CMK (cell line): ENCODE measurements at regions not wholly inside any gene's neighbourhood (a gene's known extent, or its start where the extent isn't known, plus 50 kb on each side); places are given as distances from the start of the nearest gene placed in this dataset.
"Not testable (repeated sequence)": the region's sequence is repeated elsewhere in the genome, so short reads cannot be mapped to it uniquely, and the experiment has no call there.

Source experiments
- DNase-seq: peaks from one replicate; pipeline ENCODE4 v3.0.0-alpha.2; 2010; ENCODE audit warnings: low read depth

DNA sequence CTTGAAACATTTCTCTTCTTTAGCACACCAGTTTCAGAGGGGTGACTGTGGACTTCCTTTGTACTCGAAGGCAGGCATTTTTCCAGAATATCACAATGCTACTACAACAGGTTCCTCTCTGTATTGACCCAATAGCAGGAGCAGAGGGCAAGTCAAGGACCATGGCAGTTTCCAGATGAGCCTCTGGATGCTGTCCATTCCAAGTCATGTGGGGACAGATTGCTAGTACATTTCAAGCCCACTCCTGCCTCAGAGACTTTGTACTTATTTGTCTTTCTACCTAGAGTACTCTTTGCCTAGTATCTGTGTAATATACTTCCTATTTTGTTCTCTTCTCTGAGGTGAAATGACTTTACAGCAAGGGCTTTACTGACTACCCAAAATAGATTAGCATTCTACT is 373.9 kb downstream of the PIK3C3 start:
- no peak for DNase-seq

DNA sequence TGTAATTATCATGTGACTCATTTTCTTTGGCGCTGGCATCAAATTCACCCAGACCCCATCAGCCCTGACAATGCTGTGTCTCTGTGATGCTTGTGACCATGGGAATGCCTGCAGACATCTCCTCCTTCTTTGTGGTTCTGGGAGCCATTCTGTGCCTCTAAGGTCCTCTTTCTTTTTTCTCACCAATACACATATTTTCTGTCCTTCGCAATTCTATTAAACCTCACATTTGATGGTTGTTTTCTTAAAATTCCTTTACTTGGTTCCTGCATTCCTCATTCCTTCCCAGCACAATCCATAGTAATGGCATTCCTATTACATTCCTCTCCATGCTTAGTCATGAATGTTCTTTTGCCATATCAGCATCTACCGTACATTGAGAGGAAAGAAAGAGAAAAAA is 375.3 kb downstream of the PIK3C3 start:
- no peak for DNase-seq

DNA sequence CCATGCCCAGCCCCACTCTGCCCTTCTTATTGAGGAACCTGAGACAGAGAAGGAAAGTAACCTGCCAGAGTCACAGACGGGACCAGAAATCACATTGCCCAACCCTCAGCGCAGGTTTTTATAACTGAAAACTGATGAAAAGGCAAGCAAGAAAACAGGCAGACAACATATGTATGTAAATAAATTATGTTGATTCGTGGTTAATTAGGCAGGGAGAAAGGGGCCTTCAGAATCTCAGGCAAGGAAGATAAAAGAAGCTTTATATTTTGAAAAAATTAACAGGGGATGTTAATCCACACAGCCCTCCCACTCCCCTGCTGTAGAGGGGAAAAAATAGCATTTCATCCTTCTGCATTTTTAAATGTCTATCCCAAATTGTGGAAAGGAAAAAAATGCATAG is 378.5 kb downstream of the PIK3C3 start:
- no peak for DNase-seq

DNA sequence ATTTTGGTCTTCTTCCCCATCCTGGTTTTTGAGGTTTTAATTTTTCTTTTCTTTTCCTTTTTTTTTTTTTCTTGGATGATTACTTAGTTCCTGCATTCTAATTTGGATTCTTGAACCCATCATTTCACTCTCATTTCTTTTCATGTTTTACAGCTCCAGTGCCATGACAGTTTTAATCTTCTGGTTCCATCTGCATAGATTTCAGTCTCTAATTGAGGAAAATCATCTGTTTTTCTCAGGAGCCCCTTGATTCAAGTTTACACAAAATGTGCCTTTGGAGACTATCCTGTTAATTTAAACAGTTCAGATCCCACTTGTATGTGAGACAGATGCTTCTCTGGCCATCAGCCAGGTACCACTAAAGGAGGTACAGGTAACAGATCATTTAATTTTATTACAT is 379.9 kb downstream of the PIK3C3 start:
- no peak for DNase-seq

DNA sequence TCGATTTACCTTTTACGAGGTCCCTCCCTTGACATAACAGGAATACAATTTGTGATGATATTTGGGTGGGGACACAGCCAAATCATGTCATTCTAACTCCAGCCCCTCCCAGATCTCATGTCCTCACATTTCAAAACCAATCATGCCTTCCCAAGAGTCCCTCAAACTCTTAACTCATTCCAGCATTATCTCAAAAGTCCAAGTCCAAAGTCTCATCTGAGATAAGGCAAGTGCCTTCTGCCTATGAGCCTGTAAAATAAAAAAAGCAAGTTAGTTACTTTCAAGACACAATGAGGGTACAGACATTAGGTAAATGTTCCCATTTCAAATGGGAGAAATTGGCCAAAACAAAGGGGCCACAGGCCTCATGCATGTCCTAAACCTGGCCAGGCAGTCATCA is 381.1 kb downstream of the PIK3C3 start:
- no peak for DNase-seq

DNA sequence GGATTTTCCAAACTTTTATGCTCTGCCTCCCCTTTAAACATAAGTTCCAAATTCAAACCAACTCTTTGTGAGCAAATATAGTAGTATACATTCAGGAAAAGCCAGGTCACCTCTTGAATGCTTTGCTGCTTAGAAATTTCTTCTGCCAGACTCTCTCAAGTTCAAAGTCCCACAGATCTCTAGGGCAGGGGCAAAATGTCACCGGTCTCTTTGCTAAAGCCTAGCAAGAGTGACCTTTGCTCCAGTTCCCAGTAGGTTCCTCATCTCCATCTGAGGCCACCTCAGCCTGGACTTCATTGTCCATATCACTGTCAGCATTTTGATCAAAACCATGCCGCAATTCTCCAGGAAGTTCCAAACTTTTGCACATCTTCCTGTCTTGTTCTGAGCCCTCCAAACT is 382.3 kb downstream of the PIK3C3 start:
- DNase-seq: not testable (repeated sequence)

DNA sequence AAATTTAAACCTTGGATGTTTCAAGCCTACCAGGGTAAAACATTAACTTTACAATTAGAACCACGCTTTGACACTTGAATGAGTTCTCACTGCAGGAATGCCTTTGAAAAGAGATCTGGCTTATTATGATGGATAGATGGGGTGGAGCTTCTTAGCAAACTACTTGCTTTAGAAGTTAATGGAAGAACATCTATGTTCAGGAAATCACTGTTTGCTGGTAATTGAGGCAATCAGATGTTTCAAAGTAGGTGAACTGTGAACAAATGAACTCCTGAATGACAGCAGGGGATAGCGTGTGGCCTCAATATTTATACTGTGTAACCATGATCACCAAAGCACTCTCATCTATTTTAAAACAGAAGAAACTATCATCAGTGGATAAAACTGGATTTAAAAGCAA is 383.6 kb downstream of the PIK3C3 start:
- no peak for DNase-seq

DNA sequence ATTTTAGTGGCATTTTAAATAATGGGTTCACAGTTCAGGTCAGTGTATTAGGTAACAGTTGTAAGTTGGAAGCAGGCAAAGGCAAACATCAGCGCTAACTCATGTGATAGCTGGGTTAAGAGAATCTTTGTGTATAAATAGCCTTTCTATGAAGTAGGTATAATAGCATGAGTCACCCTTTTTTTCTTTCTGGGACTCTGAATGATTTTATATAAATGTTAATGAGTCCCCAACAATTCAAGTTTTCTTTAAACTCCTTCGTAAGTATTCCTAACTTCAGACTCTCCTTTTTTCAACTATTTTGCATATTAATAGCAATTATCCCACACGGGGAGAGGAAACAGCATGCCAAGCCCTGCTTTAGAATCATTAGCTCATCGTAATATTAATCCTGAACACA is 384.3 kb downstream of the PIK3C3 start:
- DNase-seq: no peak

DNA sequence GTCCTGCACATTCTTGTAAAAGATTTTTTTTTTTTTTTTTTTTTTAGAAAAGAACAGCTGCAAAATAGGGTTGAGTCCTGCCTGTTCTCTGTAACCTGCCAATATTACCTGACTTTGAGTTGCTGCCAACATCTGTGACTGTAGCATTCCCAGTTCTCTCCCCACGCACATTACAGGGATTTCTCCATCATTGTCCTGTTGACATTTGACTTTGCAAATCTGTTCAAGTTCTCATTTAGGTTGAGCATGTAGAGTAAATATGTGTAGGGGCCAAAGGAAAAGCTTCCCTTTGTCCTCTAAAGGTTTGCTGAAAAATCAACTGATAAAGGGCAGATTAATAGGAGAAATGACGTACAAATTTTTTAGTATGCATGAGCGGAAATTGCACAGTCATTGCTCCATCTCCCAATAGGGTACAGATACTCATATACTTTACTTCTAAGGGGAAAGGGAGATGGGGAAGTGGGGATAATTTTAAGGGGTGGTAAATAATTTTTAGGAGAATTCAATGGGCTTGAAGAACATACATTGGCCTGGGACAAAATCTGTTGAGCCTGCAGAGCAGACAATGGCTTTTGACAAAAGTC is 385.5 kb downstream of the PIK3C3 start:
- no peak for DNase-seq

DNA sequence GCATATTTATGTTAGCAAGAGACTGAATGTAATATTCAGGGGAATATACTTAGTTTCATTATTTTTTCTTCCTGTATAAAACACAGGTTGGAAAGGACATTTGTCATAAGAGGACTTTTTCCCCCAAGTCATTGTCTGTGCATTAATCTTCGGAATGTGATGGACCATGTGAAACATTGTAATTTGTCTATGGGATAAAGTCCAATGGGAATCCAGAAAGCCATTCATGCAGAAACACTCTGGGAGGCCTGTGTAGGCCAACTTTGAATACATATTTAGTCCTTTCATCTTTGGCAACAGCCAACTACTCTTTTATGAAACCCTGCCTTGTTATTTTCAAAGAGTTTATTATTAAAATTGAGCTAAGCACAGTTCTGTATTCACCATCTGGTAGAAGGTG is 386.4 kb downstream of the PIK3C3 start:
- no peak for DNase-seq

DNA sequence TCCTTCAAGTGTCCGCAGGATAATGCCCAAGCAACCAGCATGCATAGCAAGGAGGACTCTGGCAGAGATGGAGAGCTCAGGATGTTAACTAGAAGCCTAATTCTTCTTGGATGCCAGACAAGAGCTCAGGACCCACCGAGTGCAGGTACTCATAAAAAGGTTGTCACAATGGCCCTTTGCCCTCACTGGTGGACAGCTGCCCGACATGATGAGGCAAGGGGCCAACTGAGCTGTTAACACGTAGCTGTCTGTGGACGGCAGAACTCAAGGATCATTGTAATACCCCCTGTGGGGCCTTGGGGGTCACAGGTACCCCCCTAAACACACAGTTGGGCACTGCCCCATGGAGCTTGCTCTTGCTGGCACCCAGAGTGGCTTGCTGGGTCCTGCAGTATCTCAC is 393.7 kb downstream of the PIK3C3 start:
- no peak for DNase-seq

DNA sequence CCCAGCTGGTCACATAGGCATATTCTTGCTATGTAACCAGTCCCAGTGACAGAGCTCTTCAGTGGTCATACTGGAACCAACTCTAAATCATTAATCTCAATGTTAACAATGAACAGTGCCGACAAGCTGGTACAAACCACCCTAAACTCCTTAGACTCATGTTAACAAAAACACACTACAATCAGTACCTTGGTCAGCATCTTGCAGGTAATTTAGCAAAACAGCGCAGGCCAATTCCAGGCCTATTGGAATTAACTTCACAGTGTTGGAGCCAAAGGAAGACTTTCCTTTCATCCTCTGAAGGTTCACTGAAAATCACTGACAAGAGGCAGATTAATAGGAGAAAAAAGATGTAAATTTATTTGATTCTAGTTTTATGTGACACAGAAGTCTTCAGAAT is 396.4 kb downstream of the PIK3C3 start:
- DNase-seq: no peak

DNA sequence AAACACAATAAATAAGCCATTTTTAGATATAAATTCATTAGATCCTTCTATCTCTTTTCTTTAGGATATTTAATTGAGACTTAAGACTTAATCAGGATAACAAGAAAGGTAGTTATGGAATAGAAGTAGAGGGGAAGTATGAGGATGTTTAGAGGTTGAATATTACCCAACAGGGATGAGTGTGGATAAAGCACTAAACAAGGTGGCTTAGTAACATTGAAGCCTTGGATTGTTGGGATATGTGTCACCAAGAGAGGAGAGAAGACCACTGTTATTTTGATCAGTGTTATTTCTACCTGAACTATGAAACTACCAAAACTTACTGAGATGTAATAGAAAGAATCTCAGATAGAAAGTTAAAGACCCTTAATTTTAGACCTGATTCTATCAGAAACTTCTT is 405.7 kb downstream of the PIK3C3 start:
- no peak for DNase-seq

DNA sequence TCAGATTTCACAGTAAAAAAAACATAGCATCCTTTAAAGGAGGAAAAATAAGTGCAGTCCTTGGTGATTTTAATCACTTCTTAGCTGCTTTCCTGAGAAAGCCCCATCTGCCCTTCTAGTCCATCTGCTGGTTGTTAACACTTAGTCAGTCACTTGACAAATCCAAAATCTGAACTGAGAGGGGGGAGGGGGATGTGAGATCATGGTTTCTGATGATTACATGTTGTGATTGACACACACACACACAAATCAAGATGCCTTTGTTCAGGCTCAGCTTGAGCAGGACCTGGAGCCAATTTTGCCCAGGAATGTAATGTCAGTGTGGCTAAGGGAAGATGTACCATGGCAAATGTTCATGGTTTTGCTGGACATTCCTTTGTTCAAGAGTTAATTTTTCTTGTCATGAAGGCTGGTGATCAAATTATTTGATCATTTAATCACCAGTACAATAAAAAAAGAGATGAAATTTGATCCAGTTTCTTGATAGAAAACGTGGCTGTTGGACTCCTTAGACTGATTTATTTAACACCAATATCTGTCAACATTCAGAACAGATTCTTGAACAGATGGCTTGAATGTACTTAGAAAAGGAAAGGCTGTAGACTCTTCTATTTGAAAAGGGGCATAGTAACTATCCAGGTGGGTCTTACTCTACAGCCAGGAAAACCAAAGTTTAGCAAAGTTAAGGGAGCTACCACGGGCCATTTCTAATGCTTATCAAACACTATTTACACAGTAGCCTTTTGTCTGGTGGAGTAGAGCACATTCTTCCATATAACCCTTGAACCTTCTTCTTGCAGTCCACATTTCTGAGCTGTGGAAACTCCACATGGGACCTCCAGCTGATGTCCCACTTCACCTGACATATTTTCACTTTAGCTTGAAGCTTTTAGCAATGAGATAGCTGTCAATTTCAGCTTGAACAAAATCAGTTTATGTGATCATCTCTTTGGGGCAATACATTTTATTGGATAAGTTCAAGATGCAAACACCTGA is 408.7 kb downstream of the PIK3C3 start:
- no peak for DNase-seq

DNA sequence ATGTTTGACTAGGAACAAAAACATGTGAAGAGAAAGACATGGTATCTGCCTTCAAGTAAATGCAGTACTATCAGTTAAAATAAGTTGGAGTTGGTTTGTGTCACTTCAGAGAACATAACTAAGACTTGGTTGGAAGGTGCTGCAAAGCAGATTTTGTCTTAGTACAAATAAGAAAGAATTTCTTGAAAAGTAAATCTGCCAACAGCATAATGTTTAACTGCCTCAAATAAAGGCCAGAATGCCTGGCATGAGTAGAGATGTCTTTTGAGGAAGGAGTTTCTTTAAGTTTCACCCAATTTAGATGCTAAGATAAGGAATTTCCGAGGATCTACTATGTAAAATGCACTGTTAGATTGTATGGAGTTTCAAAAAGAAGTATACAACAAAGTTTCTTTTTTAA is 409.7 kb downstream of the PIK3C3 start:
- DNase-seq: no peak

DNA sequence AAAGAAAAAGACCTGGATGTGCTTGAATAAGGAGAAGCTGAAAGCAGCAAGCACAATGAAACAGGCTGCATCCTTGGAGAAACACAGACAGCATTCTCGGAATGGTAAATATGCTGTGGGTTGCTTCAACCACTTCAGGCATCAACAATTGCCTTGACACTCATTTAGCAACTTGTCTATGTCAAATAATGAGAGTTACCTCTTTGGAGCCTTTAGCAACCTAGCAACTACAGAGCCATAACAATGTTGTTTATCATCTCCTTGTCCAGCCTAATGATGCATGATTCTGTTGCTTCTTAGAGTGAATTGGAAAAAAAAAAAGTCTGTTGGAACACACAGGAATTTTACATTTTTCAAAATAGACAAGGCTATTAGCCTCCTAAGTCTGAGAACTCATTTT is 410.6 kb downstream of the PIK3C3 start:
- no peak for DNase-seq

DNA sequence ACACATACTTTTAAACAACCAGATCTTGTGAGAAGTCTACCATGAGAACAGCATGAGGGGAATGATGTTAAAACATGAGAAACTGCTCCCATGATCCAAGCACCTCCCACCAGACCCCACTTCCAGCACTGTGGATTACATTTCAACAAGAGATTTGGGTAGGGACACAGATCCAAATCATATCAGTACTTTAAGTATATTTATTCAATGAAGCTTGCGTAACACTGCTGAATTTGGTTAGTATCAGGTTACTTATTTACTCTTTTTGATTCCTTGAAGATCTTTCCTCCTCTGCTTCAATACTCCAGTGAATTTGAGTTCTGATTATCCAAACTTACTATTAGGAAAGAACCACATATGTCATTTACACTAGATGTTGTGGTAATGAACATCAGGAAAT is 418.6 kb downstream of the PIK3C3 start:
- no peak for DNase-seq

DNA sequence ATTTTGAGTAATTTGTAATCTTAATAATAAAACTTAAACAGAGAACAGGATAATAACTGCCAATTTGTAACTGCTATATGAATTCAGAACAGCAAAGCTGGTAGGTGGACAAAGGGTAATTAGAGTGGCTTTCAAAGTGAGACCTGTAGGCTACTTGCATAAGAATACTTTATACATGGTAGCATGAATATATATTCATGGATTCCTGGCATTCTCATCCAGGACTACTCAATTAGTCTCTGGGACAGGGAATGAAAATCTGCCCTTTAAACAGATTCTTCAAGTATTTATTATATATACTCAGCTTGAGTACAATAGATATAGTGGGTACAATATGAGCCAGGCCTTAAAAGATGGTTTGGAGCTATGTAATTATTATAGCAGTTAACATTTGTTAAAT is 419.9 kb downstream of the PIK3C3 start:
- DNase-seq: no peak

DNA sequence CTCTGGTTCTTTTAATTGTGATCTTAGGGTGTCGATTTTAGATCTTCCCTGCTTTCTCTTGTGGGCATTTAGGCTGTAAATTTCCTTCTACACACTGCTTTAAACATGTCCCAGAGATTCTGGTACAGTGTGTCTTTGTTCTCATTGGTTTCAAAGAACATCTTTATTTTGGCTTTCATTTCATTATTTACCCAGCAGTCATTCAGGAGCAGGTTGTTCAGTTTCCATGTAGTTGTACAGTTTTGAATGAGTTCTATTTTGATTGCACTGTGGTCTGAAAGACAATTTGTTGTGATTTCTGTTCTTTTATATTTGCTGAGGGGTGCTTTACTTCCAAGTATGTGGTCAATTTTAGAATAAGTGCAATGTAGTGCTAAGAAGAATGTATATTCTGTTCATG is 423.8 kb downstream of the PIK3C3 start:
- not testable (repeated sequence) for DNase-seq

DNA sequence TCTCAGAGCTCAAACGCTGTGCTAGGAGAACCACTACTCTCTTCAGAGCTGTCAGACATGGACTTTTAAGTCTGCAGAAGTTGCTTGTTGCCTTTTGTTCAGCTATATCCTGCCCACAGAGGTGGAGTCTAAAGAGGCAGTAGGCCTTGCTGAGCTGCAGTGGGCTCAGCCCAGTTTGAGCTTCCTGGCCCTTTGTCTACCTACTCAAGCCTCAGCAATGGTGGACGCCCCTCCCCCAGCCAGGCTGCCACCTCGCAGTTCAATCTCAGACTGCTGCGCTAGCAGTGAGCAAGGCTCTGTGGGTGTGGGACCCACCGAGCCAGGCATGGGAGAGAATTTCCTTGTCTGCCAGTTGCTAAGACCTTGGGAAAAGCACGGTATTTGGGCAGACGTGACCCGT is 426.2 kb downstream of the PIK3C3 start:
- not testable (repeated sequence) for DNase-seq

DNA sequence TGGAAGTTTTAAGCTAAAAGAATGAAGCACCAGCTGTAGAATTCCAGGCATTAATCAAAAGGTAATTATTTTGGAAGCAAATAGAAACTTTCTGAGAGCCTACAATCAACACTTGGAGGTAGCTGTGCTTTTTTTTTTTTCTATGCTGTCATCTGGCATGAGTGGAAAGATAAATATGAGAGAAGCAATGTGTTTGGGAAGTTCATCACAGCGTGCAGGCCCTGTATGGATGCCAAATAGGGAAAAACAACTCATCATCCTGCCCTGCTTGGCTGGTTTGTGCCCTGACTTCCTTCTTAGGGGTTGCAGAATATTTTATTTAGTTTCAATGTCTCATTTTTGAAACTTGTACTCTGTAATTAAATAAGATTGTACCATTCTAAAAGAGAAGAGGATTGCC is 437.4 kb downstream of the PIK3C3 start:
- no peak for DNase-seq

DNA sequence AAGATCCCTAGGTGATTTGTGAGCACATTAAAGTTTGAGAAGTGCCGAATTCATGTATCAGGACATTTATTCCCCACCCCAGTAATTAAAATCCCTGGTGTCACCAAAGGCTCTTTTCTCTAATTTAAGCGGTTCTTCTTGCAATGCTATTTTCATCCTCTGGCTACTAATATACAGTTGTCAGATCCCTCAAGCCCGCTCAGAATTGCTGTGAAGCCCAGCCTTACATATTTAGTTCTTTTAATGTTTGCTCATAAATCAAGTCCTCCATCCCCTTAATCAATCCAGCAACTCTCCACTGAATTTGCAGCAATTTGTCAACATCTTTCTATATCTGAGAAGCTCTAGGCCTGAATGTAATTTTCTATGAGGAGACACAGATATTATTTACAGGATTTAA is 437.9 kb downstream of the PIK3C3 start:
- no peak for DNase-seq

DNA sequence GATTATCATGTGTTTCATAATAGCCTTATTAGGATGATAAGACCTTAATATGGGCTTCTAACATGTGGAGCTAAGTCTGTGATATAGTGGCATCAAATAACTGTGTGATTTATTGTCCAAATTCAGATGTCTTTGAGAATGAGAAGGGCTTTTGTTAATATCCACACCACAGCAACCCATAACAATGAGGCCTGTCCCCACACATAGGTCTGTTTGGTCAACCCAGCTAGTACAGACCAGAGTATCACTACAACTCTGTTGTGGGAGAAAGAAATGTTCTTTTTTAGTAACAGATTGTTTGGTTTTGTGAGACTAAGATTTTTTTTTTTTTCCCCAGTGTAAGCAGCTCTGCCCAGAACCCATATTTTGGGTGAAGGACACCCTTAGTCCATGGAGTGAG is 439.2 kb downstream of the PIK3C3 start:
- DNase-seq: no peak
